GM10248 (cell line): ENCODE measurements at regions not wholly inside any gene's neighbourhood (a gene's known extent, or its start where the extent isn't known, plus 50 kb on each side); places are given as distances from the start of the nearest gene placed in this dataset.
A peak's percentile ranks its signal among the peaks of the same experiment; 100 is the strongest.
"Not testable (repeated sequence)": the region's sequence is repeated elsewhere in the genome, so short reads cannot be mapped to it uniquely, and the experiment has no call there.

Source experiments
- CTCF ChIA-PET: fragments of 300-600 bp; sonication (Branson Sonifier 250); formaldehyde crosslinking; extraction: SDS; loops from one replicate; lab custom pipeline; 2021; ENCODE audit warnings: antibody characterized with exemption; lab: Yijun Ruan, JAX
- POLR2A ChIA-PET: fragments of 350-650 bp; sonication (Branson Sonifier 250); formaldehyde crosslinking; extraction: SDS; loops from one replicate; lab custom pipeline; 2020; ENCODE audit warnings: antibody characterized with exemption; lab: Yijun Ruan, JAX
- DNase-seq: peaks from one replicate; pipeline ENCODE4 v3.0.0; 2012; ENCODE audit errors: extremely low spot score
- CTCF ChIP-seq: IDR thresholded peaks from 2 replicates; pipeline ENCODE4 v1.5.1; 2012; ENCODE audit warnings: mild to moderate bottlenecking, low read depth; ENCODE audit errors: extremely low read depth, missing control alignments, control extremely low read depth

GRCh38 chrX:16067886-16068515, 55.4 kb upstream of the GRPR start:
- ChIA-PET CTCF (interaction anchor here (0.8 kb wide), 1 partner anchor 55 kb away, joined by 3 read pairs; no protein-coding TSS in a partner anchor), POLR2A (no interaction called here)
- DNase-seq = peak; percentile 7
- no peak for TF ChIP-seq CTCF

GRCh38 chrX:16063921-16064320, 59.4 kb upstream of the GRPR start:
- no peak for TF ChIP-seq CTCF
- DNase-seq = no peak
- CTCF ChIA-PET = no interaction called here
- POLR2A ChIA-PET = no interaction called here

- no peak for TF ChIP-seq CTCF
- no peak for DNase-seq
- ChIA-PET POLR2A (no interaction called here), CTCF (no interaction called here)
Observed at GRCh38 chrX:16063141-16063540, 60.2 kb upstream of the GRPR start.

GRCh38 chrX:16061296-16061695, 62.1 kb upstream of the GRPR start:
- POLR2A ChIA-PET = no interaction called here
- CTCF ChIA-PET = interaction anchor here (1.0 to 1.4 kb wide), 2 partner anchors 49 to 62 kb away, joined by 3 read pairs; partner anchors contain the start of gene GRPR
- TF ChIP-seq CTCF = no peak
- DNase-seq = no peak

GRCh38 chrX:16060252-16060651, 63.1 kb upstream of the GRPR start:
- DNase-seq = no peak
- POLR2A ChIA-PET = no interaction called here
- CTCF ChIA-PET = no interaction called here
- TF ChIP-seq CTCF = no peak

GRCh38 chrX:16049126-16049525, 74.2 kb upstream of the GRPR start:
- POLR2A ChIA-PET, CTCF ChIA-PET, DNase-seq: not testable (repeated sequence)

GRCh38 chrX:16042980-16043379, 80.4 kb upstream of the GRPR start:
- POLR2A ChIA-PET = no interaction called here
- no peak for DNase-seq
- no peak for TF ChIP-seq CTCF
- CTCF ChIA-PET = no interaction called here
